B cell (primary cell): ENCODE measurements at regions not wholly inside any gene's neighbourhood (a gene's known extent, or its start where the extent isn't known, plus 50 kb on each side); places are given as distances from the start of the nearest gene placed in this dataset.

ENCODE experiments used
- EZH2 ChIP-seq: IDR thresholded peaks from 2 replicates; pipeline ENCODE4 v1.6.1; 2012; ENCODE audit warnings: borderline replicate concordance, low read depth, mild to moderate bottlenecking, moderate library complexity, low read length; ENCODE audit not compliant: insufficient read depth, poor library complexity, severe bottlenecking
- TF ChIP-seq, protein P1 (sequence below): fragments of 200-600 bp; IDR thresholded peaks from one replicate; pipeline ENCODE4 v1.8.0; 2022; ENCODE audit warnings: antibody characterized with exemption, mild to moderate bottlenecking

DNA sequence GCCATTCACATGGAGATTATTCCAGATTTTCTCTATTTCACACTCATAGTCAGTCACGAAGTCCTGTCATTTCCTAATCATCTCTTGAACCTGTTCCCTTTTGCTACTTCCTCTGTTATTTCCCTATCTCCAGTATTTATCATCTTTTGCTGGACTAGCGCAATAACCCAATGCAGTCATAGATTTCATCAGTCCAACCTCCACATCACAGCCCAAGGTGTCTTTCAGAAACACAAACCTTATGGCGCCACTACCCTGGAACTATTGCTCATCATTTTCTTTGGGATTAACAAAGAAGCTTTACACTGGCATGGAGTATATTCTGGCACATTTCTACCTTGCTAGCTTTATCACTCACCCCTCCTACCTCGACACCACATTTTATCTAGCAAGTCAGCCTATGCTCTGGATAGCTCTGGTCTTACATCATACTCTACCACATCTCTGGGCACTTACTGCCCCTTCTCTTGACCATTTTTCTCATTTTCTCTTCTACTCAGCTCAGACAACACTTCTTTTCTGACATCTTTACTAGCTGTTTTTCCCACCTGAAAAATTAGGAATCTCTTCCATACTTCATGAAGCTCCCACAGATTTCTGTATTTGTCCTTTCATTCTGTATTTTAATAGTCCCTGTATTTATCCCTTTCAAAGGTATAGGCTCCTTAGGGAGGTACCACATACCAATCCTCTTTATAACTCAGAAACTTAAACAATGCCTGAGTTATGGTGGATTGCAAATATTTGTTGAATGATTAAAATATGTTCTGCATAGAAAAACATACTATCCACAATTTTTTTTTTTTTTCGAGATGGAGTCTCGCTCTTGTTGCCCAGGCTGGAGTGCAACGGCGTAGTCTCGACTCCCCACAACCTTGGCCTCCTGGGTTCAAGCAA, 534.7 kb downstream of the KLF12 start:
- TF ChIP-seq, protein P1, sequence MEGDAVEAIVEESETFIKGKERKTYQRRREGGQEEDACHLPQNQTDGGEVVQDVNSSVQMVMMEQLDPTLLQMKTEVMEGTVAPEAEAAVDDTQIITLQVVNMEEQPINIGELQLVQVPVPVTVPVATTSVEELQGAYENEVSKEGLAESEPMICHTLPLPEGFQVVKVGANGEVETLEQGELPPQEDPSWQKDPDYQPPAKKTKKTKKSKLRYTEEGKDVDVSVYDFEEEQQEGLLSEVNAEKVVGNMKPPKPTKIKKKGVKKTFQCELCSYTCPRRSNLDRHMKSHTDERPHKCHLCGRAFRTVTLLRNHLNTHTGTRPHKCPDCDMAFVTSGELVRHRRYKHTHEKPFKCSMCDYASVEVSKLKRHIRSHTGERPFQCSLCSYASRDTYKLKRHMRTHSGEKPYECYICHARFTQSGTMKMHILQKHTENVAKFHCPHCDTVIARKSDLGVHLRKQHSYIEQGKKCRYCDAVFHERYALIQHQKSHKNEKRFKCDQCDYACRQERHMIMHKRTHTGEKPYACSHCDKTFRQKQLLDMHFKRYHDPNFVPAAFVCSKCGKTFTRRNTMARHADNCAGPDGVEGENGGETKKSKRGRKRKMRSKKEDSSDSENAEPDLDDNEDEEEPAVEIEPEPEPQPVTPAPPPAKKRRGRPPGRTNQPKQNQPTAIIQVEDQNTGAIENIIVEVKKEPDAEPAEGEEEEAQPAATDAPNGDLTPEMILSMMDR, result no peak
- TF ChIP-seq EZH2, result no peak
